GM18526 (cell line): ENCODE measurements at regions not wholly inside any gene's neighbourhood (a gene's known extent, or its start where the extent isn't known, plus 50 kb on each side); places are given as distances from the start of the nearest gene placed in this dataset.

Source experiments
- POLR2A ChIP-seq: IDR thresholded peaks from 3 replicates; pipeline ENCODE4 v1.6.1; 2011; ENCODE audit not compliant: insufficient read length; ENCODE audit errors: extremely low read depth

- TF ChIP-seq POLR2A: no peak
Observed at GRCh38 chr5:17966640-17967402, 332.6 kb downstream of the TAF11L14 start.

GRCh38 chr5:17976404-17976803, 342.1 kb downstream of the TAF11L14 start:
- no peak for TF ChIP-seq POLR2A

GRCh38 chr5:17978954-17979353, 344.7 kb downstream of the TAF11L14 start:
- TF ChIP-seq POLR2A: no peak

GRCh38 chr5:17989036-17989435, 354.8 kb downstream of the TAF11L14 start:
- no peak for TF ChIP-seq POLR2A

- TF ChIP-seq POLR2A: no peak
Observed at GRCh38 chr5:17989567-17990563, 355.6 kb downstream of the TAF11L14 start.

GRCh38 chr5:17991775-17992174, 357.5 kb downstream of the TAF11L14 start:
- TF ChIP-seq POLR2A: no peak

GRCh38 chr5:17992291-17992690, 358.0 kb downstream of the TAF11L14 start:
- no peak for TF ChIP-seq POLR2A

- TF ChIP-seq POLR2A: no peak
Observed at GRCh38 chr5:17995997-17996396, 361.7 kb downstream of the TAF11L14 start.

- TF ChIP-seq POLR2A: no peak
Observed at GRCh38 chr5:17999858-18000257, 365.6 kb downstream of the TAF11L14 start.

GRCh38 chr5:18000744-18001143, 366.5 kb downstream of the TAF11L14 start:
- TF ChIP-seq POLR2A: no peak

GRCh38 chr5:18003312-18003711, 369.1 kb downstream of the TAF11L14 start:
- TF ChIP-seq POLR2A: no peak

- no peak for TF ChIP-seq POLR2A
Observed at GRCh38 chr5:18003784-18004183, 369.5 kb downstream of the TAF11L14 start.

- no peak for TF ChIP-seq POLR2A
Observed at GRCh38 chr5:18008940-18009339, 374.7 kb downstream of the TAF11L14 start.

GRCh38 chr5:18010053-18010452, 375.8 kb downstream of the TAF11L14 start:
- TF ChIP-seq POLR2A: no peak

- TF ChIP-seq POLR2A: no peak
Observed at GRCh38 chr5:18018472-18018871, 384.2 kb downstream of the TAF11L14 start.

- no peak for TF ChIP-seq POLR2A
Observed at GRCh38 chr5:18023275-18023674, 389.0 kb downstream of the TAF11L14 start.
